Tongue (tissue), 1 donor: ENCODE measurements at regions not wholly inside any gene's neighbourhood (a gene's known extent, or its start where the extent isn't known, plus 50 kb on each side); places are given as distances from the start of the nearest gene placed in this dataset.

Experiments used
- DNase-seq: peaks from one replicate; pipeline ENCODE4 v3.0.0-alpha.2; 2015

GRCh38 chr4:24054910-24055309, 165.1 kb upstream of the PPARGC1A start:
- DNase-seq, result no peak

GRCh38 chr4:24053934-24054333, 164.1 kb upstream of the PPARGC1A start:
- DNase-seq, result peak; percentile 12

- DNase-seq, result peak; percentile 37
Measured at GRCh38 chr4:24044610-24045589, 155.1 kb upstream of the PPARGC1A start.

- DNase-seq, result no peak
Measured at GRCh38 chr4:24042094-24042493, 152.2 kb upstream of the PPARGC1A start.

- DNase-seq, result no peak
Measured at GRCh38 chr4:24040811-24041210, 151.0 kb upstream of the PPARGC1A start.

GRCh38 chr4:24033626-24034025, 143.8 kb upstream of the PPARGC1A start:
- DNase-seq, result no peak

- DNase-seq, result peak; percentile 64
Measured at GRCh38 chr4:24032371-24032989, 142.6 kb upstream of the PPARGC1A start.

GRCh38 chr4:24026596-24026995, 136.7 kb upstream of the PPARGC1A start:
- no peak for DNase-seq

- DNase-seq, result no peak
Measured at GRCh38 chr4:24024605-24025004, 134.8 kb upstream of the PPARGC1A start.

- DNase-seq, result no peak
Measured at GRCh38 chr4:24024157-24024556, 134.3 kb upstream of the PPARGC1A start.

- DNase-seq, result no peak
Measured at GRCh38 chr4:24015782-24016181, 125.9 kb upstream of the PPARGC1A start.

- DNase-seq, result no peak
Measured at GRCh38 chr4:24013668-24014422, 124.0 kb upstream of the PPARGC1A start.

- no peak for DNase-seq
Measured at GRCh38 chr4:24010994-24011393, 121.1 kb upstream of the PPARGC1A start.

- no peak for DNase-seq
Measured at GRCh38 chr4:24010573-24010972, 120.7 kb upstream of the PPARGC1A start.

- peak; percentile 3 for DNase-seq
Measured at GRCh38 chr4:24007860-24008261, 118.0 kb upstream of the PPARGC1A start.

GRCh38 chr4:24006269-24006668, 116.4 kb upstream of the PPARGC1A start:
- DNase-seq, result no peak

GRCh38 chr4:24003926-24004325, 114.1 kb upstream of the PPARGC1A start:
- no peak for DNase-seq

- no peak for DNase-seq
Measured at GRCh38 chr4:24003496-24003895, 113.6 kb upstream of the PPARGC1A start.

GRCh38 chr4:24002330-24002966, 112.6 kb upstream of the PPARGC1A start:
- DNase-seq, result no peak

GRCh38 chr4:24001486-24002329, 111.9 kb upstream of the PPARGC1A start:
- DNase-seq, result no peak

GRCh38 chr4:24000470-24000831, 110.6 kb upstream of the PPARGC1A start:
- DNase-seq, result no peak
